ENCODE measurements at regions not wholly inside any gene's neighbourhood (a gene's known extent, or its start where the extent isn't known, plus 50 kb on each side); places are given as distances from the start of the nearest gene placed in this dataset.
"Not testable (repeated sequence)": the region's sequence is repeated elsewhere in the genome, so short reads cannot be mapped to it uniquely, and the experiment has no call there.

- ATAC-seq = peak; percentile 75
- peaks cover 3% of the 10 kb centered on the region for H3K9me3 Mint-ChIP-seq
- peaks cover 88% of the 10 kb centered on the region for H3K4me1 Mint-ChIP-seq
- H3K36me3 Mint-ChIP-seq = peaks cover 22% of the 10 kb centered on the region
- H3K27ac Mint-ChIP-seq = peak overlapping the region; percentile 51
- peak overlapping the region; percentile 72 for H3K4me3 Mint-ChIP-seq
- H3K27me3 Mint-ChIP-seq = no peaks in the 10 kb centered on the region
Measured at GRCh38 chr6:144349690-144350527, 64.8 kb downstream of the UTRN start.

- Mint-ChIP-seq H3K27me3 (no peaks in the 10 kb centered on the region), H3K27ac (peak overlapping the region; percentile 51), H3K36me3 (peaks cover 23% of the 10 kb centered on the region), H3K9me3 (peaks cover 3% of the 10 kb centered on the region), H3K4me3 (peak overlapping the region; percentile 62), H3K4me1 (peaks cover 84% of the 10 kb centered on the region)
- no peak for ATAC-seq
Measured at GRCh38 chr6:144350528-144350880, 65.4 kb downstream of the UTRN start.

GRCh38 chr6:144351379-144352127 lies 66.4 kb downstream of the UTRN start:
- H3K36me3 Mint-ChIP-seq = peaks cover 23% of the 10 kb centered on the region
- H3K9me3 Mint-ChIP-seq = peaks cover 3% of the 10 kb centered on the region
- peaks cover 79% of the 10 kb centered on the region for H3K4me1 Mint-ChIP-seq
- no peak overlapping the region for H3K27ac Mint-ChIP-seq
- H3K4me3 Mint-ChIP-seq = no peak overlapping the region
- no peak for ATAC-seq
- no peaks in the 10 kb centered on the region for H3K27me3 Mint-ChIP-seq

- H3K4me3 Mint-ChIP-seq = no peak overlapping the region
- ATAC-seq = peak; percentile 64
- no peak overlapping the region for H3K27ac Mint-ChIP-seq
- peaks cover 15% of the 10 kb centered on the region for H3K36me3 Mint-ChIP-seq
- H3K27me3 Mint-ChIP-seq = no peaks in the 10 kb centered on the region
- peaks cover 71% of the 10 kb centered on the region for H3K4me1 Mint-ChIP-seq
- H3K9me3 Mint-ChIP-seq = peaks cover 3% of the 10 kb centered on the region
Measured at GRCh38 chr6:144352331-144352730, 67.2 kb downstream of the UTRN start.

- Mint-ChIP-seq H3K9me3 (no peaks in the 10 kb centered on the region), H3K27me3 (no peaks in the 10 kb centered on the region), H3K36me3 (peaks cover 5% of the 10 kb centered on the region), H3K4me3 (no peak overlapping the region), H3K4me1 (peaks cover 55% of the 10 kb centered on the region), H3K27ac (no peak overlapping the region)
- ATAC-seq = no peak
Measured at GRCh38 chr6:144353871-144354314, 68.8 kb downstream of the UTRN start.

GRCh38 chr6:144359783-144360182 lies 74.6 kb downstream of the UTRN start:
- no peak for ATAC-seq
- Mint-ChIP-seq H3K27ac (no peak overlapping the region), H3K9me3 (no peaks in the 10 kb centered on the region), H3K4me3 (no peak overlapping the region), H3K27me3 (no peaks in the 10 kb centered on the region), H3K4me1 (peaks cover 46% of the 10 kb centered on the region), H3K36me3 (peaks cover 9% of the 10 kb centered on the region)

GRCh38 chr6:144360401-144360800 lies 75.3 kb downstream of the UTRN start:
- H3K4me3 Mint-ChIP-seq = no peak overlapping the region
- peaks cover 49% of the 10 kb centered on the region for H3K4me1 Mint-ChIP-seq
- no peak for ATAC-seq
- no peaks in the 10 kb centered on the region for H3K9me3 Mint-ChIP-seq
- H3K27me3 Mint-ChIP-seq = no peaks in the 10 kb centered on the region
- H3K36me3 Mint-ChIP-seq = peaks cover 7% of the 10 kb centered on the region
- no peak overlapping the region for H3K27ac Mint-ChIP-seq

GRCh38 chr6:144361016-144361415 lies 75.9 kb downstream of the UTRN start:
- H3K27ac Mint-ChIP-seq = peak overlapping the region; percentile 17
- peaks cover 7% of the 10 kb centered on the region for H3K36me3 Mint-ChIP-seq
- H3K4me1 Mint-ChIP-seq = peaks cover 53% of the 10 kb centered on the region
- ATAC-seq = no peak
- H3K9me3 Mint-ChIP-seq = no peaks in the 10 kb centered on the region
- no peak overlapping the region for H3K4me3 Mint-ChIP-seq
- no peaks in the 10 kb centered on the region for H3K27me3 Mint-ChIP-seq

- Mint-ChIP-seq H3K27ac (peak overlapping the region; percentile 17), H3K4me1 (peaks cover 53% of the 10 kb centered on the region), H3K27me3 (no peaks in the 10 kb centered on the region), H3K36me3 (peaks cover 7% of the 10 kb centered on the region), H3K9me3 (no peaks in the 10 kb centered on the region), H3K4me3 (no peak overlapping the region)
- no peak for ATAC-seq
Measured at GRCh38 chr6:144362042-144363018, 77.2 kb downstream of the UTRN start.

GRCh38 chr6:144364208-144364720 lies 79.1 kb downstream of the UTRN start:
- Mint-ChIP-seq H3K27ac (peak overlapping the region; percentile 21), H3K36me3 (peaks cover 8% of the 10 kb centered on the region), H3K27me3 (no peaks in the 10 kb centered on the region), H3K4me3 (peak overlapping the region; percentile 7), H3K4me1 (peaks cover 53% of the 10 kb centered on the region), H3K9me3 (no peaks in the 10 kb centered on the region)
- ATAC-seq = no peak

GRCh38 chr6:144364782-144365181 lies 79.6 kb downstream of the UTRN start:
- Mint-ChIP-seq H3K9me3 (peaks cover 2% of the 10 kb centered on the region), H3K27ac (peak overlapping the region; percentile 21), H3K4me3 (peak overlapping the region; percentile 7), H3K27me3 (no peaks in the 10 kb centered on the region), H3K36me3 (peaks cover 13% of the 10 kb centered on the region), H3K4me1 (peaks cover 53% of the 10 kb centered on the region)
- no peak for ATAC-seq

- Mint-ChIP-seq H3K36me3 (peaks cover 13% of the 10 kb centered on the region), H3K27me3 (no peaks in the 10 kb centered on the region), H3K4me3 (no peak overlapping the region), H3K27ac (no peak overlapping the region), H3K9me3 (peaks cover 2% of the 10 kb centered on the region), H3K4me1 (peaks cover 53% of the 10 kb centered on the region)
- ATAC-seq = no peak
Measured at GRCh38 chr6:144365271-144365670, 80.1 kb downstream of the UTRN start.

GRCh38 chr6:144369696-144370095 lies 84.6 kb downstream of the UTRN start:
- not testable (repeated sequence) for ATAC-seq, H3K27me3 Mint-ChIP-seq, H3K4me3 Mint-ChIP-seq, H3K9me3 Mint-ChIP-seq, H3K27ac Mint-ChIP-seq
- Mint-ChIP-seq H3K36me3 (peaks cover 26% of the 10 kb centered on the region), H3K4me1 (peaks cover 31% of the 10 kb centered on the region)

GRCh38 chr6:144372116-144372515 lies 87.0 kb downstream of the UTRN start:
- no peak for ATAC-seq
- peaks cover 26% of the 10 kb centered on the region for H3K36me3 Mint-ChIP-seq
- no peaks in the 10 kb centered on the region for H3K27me3 Mint-ChIP-seq
- H3K4me3 Mint-ChIP-seq = no peak overlapping the region
- peaks cover 26% of the 10 kb centered on the region for H3K4me1 Mint-ChIP-seq
- H3K27ac Mint-ChIP-seq = no peak overlapping the region
- peaks cover 2% of the 10 kb centered on the region for H3K9me3 Mint-ChIP-seq

All from stimulated activated memory B cell treated with anti-CD40 and anti-IgM and Interleukin-4, amounts not matched to agents 10 μg/mL and 1 μg/mL and 100 μg/mL, for 72 hours (primary cell).